Spleen (tissue), 11 donors: ENCODE measurements at regions not wholly inside any gene's neighbourhood (a gene's known extent, or its start where the extent isn't known, plus 50 kb on each side); places are given as distances from the start of the nearest gene placed in this dataset.

Experiments used
- DNase-seq: peaks from one replicate; pipeline ENCODE4 v3.0.0-alpha.2; 2020
- H3K27ac ChIP-seq, 8 donors: fragments of 200-600 bp; sonication (generic) in 7 of 8; 1 replicate in 4 of 8; 2 replicates in 4 of 8; pipeline versions ENCODE4 v1.5.0 to v1.8.0; 2016 to 2021; ENCODE audit warnings: inconsistent platforms in 4 of 8, mild to moderate bottlenecking in 4 of 8, moderate library complexity in 1 of 8
- H3K27me3 ChIP-seq, 7 donors: fragments of 200-600 bp; sonication (generic) in 6 of 7; replicated peaks in 1 of 7; 1 replicate in 4 of 7; 2 replicates in 3 of 7; pipeline versions ENCODE4 v1.5.0 to v1.8.0; 2016 to 2021; ENCODE audit warnings: inconsistent platforms in 3 of 7, mild to moderate bottlenecking in 1 of 7
- H3K36me3 ChIP-seq, 6 donors: fragments of 200-600 bp; sonication (generic) in 5 of 6; 1 replicate in 4 of 6; 2 replicates in 2 of 6; pipeline versions ENCODE4 v1.5.0 to v1.8.0; 2016 to 2021; ENCODE audit warnings: inconsistent platforms in 2 of 6
- H3K4me1 ChIP-seq, 6 donors: fragments of 200-600 bp; sonication (generic) in 5 of 6; 1 replicate in 3 of 6; 2 replicates in 3 of 6; pipeline versions ENCODE4 v1.5.0 to v1.8.0; 2016 to 2021; ENCODE audit warnings: inconsistent platforms in 3 of 6
- H3K4me3 ChIP-seq, 8 donors: fragments of 200-600 bp; sonication (generic) in 7 of 8; 1 replicate in 4 of 8; 2 replicates in 4 of 8; pipeline versions ENCODE4 v1.5.0 to v1.8.0; 2016 to 2021; ENCODE audit warnings: inconsistent platforms in 4 of 8, mild to moderate bottlenecking in 4 of 8, moderate library complexity in 2 of 8
- H3K9me3 ChIP-seq, 8 donors: fragments of 200-600 bp; sonication (generic) in 7 of 8; 1 replicate in 4 of 8; 2 replicates in 4 of 8; pipeline versions ENCODE4 v1.5.0 to v1.8.0; 2016 to 2021; ENCODE audit warnings: inconsistent platforms in 4 of 8
- CTCF ChIP-seq, 11 experiments: fragments of 200-600 bp in 7 of 11; fragments of 450-650 bp in 4 of 11; sonication (generic) in 4 of 11; IDR thresholded peaks in 8 of 11; conservative IDR thresholded peaks in 3 of 11; 1 replicate in 7 of 11; 2 replicates in 4 of 11; pipeline versions ENCODE4 v1.4.0 to v1.8.0; 2016 to 2021; ENCODE audit warnings: antibody characterized with exemption in 11 of 11, inconsistent platforms in 4 of 11, mild to moderate bottlenecking in 1 of 11
- POLR2A ChIP-seq, 3 donors: fragments of 450-650 bp; IDR thresholded peaks; one replicate each; pipeline ENCODE4 v1.5.1; 2017; ENCODE audit warnings: antibody characterized with exemption in 3 of 3, mild to moderate bottlenecking in 1 of 3
- POLR2AphosphoS5 ChIP-seq, 3 donors: sonication (generic); formaldehyde crosslinking; IDR thresholded peaks; one replicate each; pipeline ENCODE4 v1.5.1; 2017; ENCODE audit warnings: antibody characterized with exemption in 3 of 3
- WGBS, 5 donors: extraction: QIAGEN DNeasy Blood & Tissue Kit in 3 of 5; methylation state at CpG; one replicate each; pipeline versions ENCODE4 v1.1.5 to v1.1.7; 2013 to 2018; 5-methylcytosine and 5-hydroxymethylcytosine counted together
- intact Hi-C: fragments of 100-400 bp; cut with DNase I; formaldehyde crosslinking; loops from one replicate; pipeline ENCODE4 v1.15.0; 2023; ENCODE audit warnings: low total_unique reads
- donor health status: healthy with polysubstance abuse.
- donor health status: DM: no; HTN: no; CAD: no; lungs with moderate emphysema.
- donor health status: DM: no; HTN: no; CAD: no.
- donor health status: Bipolar disorder and iron deficiency.
- donor health status: healthy.
- donor health status: DM: no; HTN: no; CAD: no.
- donor health status: DM: yes; HTN: yes; CAD: no.

- no peak overlapping the region for H3K4me3 ChIP-seq
- WGBS, 5 donors: 90 to 98% (median 96%) methylated on average over 4 of the region's 4 CpGs
- H3K4me1 ChIP-seq: no peaks in the 10 kb centered on the region
- TF ChIP-seq POLR2AphosphoS5 (IDR thresholded peaks at IDR 0.05) (no peak), POLR2A (IDR thresholded peaks at IDR 0.05) (no peak), CTCF (IDR thresholded peaks at IDR 0.05 in 8 of 11, conservative IDR thresholded peaks at IDR 0.05 in 3 of 11) (no peak)
- intact Hi-C loops: no loop called here
- H3K27me3 ChIP-seq: no peaks in the 10 kb centered on the region
- no peak overlapping the region for H3K27ac ChIP-seq
- H3K36me3 ChIP-seq: no peaks in the 10 kb centered on the region
- DNase-seq: no peak
- no peaks in the 10 kb centered on the region for H3K9me3 ChIP-seq
Measured at GRCh38 chr17:63035271-63035670, 69.2 kb downstream of the TANC2 start.

- DNase-seq: no peak
- intact Hi-C loops: no loop called here
- no peaks in the 10 kb centered on the region for H3K36me3 ChIP-seq
Measured at GRCh38 chr17:63035695-63036094, 69.7 kb downstream of the TANC2 start.

GRCh38 chr17:63039342-63039741, 73.3 kb downstream of the TANC2 start:
- intact Hi-C loops: no loop called here
- WGBS, 5 donors: 57 to 76% (median 65%) methylated on average over 4 of the region's 4 CpGs
- Histone ChIP-seq H3K9me3 (no peaks in the 10 kb centered on the region), H3K27ac (no peak overlapping the region), H3K4me1 (no peaks in the 10 kb centered on the region), H3K27me3 (no peaks in the 10 kb centered on the region), H3K4me3 (no peak overlapping the region), H3K36me3 (no peaks in the 10 kb centered on the region)
- TF ChIP-seq POLR2AphosphoS5 (IDR thresholded peaks at IDR 0.05) (no peak), CTCF (IDR thresholded peaks at IDR 0.05 in 8 of 11, conservative IDR thresholded peaks at IDR 0.05 in 3 of 11) (no peak), POLR2A (IDR thresholded peaks at IDR 0.05) (no peak)
- no peak for DNase-seq

More at GRCh38 chr17:63035695-63036094, 69.7 kb downstream of the TANC2 start:
- TF ChIP-seq POLR2AphosphoS5 (IDR thresholded peaks at IDR 0.05): no peak
- no peak for TF ChIP-seq POLR2A (IDR thresholded peaks at IDR 0.05)
- no peak for TF ChIP-seq CTCF (IDR thresholded peaks at IDR 0.05 in 8 of 11, conservative IDR thresholded peaks at IDR 0.05 in 3 of 11)
- H3K27me3 ChIP-seq: no peaks in the 10 kb centered on the region
- no peak overlapping the region for H3K4me3 ChIP-seq
- H3K4me1 ChIP-seq: no peaks in the 10 kb centered on the region
- no peak overlapping the region for H3K27ac ChIP-seq
- no peaks in the 10 kb centered on the region for H3K9me3 ChIP-seq
- 61 to 73% (median 68%) methylated on average over 3 of the region's 3 CpGs for WGBS, 5 donors

GRCh38 chr17:63039899-63040602, 74.0 kb downstream of the TANC2 start:
- no peaks in the 10 kb centered on the region for H3K4me1 ChIP-seq
- DNase-seq: no peak
- no peak overlapping the region for H3K4me3 ChIP-seq
- TF ChIP-seq POLR2A (IDR thresholded peaks at IDR 0.05): no peak
- TF ChIP-seq POLR2AphosphoS5 (IDR thresholded peaks at IDR 0.05): no peak
- no peak for TF ChIP-seq CTCF (IDR thresholded peaks at IDR 0.05 in 8 of 11, conservative IDR thresholded peaks at IDR 0.05 in 3 of 11)
- H3K9me3 ChIP-seq: no peaks in the 10 kb centered on the region
- H3K36me3 ChIP-seq: no peaks in the 10 kb centered on the region
- WGBS, 5 donors: 69 to 83% (median 72%) methylated on average over 5 of the region's 5 CpGs
- H3K27me3 ChIP-seq: no peaks in the 10 kb centered on the region
- H3K27ac ChIP-seq: no peak overlapping the region
- intact Hi-C loops: no loop called here
